ENCODE measurements at regions not wholly inside any gene's neighbourhood (a gene's known extent, or its start where the extent isn't known, plus 50 kb on each side); places are given as distances from the start of the nearest gene placed in this dataset.

- ChIA-PET POLR2A (no interaction called here), CTCF (ENCODE audit: low intra/inter-chr PET ratio, low total read pairs) (no interaction called here)
- no peaks in the 10 kb centered on the region for H4K20me1 ChIP-seq (ENCODE audit: insufficient read depth, low read length)
- 85% methylated on average over 16 of the region's 16 CpGs for WGBS (ENCODE audit: low lambda C conversion rate)
- H3K4me2 ChIP-seq (ENCODE audit: low read depth, low read length) = no peak overlapping the region
- ATAC-seq = no peak
- H2AFZ ChIP-seq (ENCODE audit: low read length) = no peak overlapping the region
- no peaks in the 10 kb centered on the region for H3K36me3 ChIP-seq (replicated peaks in 1 of 2; ENCODE audit: control insufficient read depth in 1 of 2, insufficient read depth in 2 of 2, low read length in 2 of 2)
- no peak overlapping the region for H3K4me3 ChIP-seq (replicated peaks in 1 of 3; ENCODE audit: insufficient read depth in 1 of 3, low read depth in 2 of 3, low read length in 3 of 3)
- no peak overlapping the region for H3K27ac ChIP-seq (ENCODE audit: extremely low read length, insufficient read depth, low read length)
- H3K9ac ChIP-seq (ENCODE audit: insufficient read depth, low read depth, low read length) = no peak overlapping the region
- intact Hi-C loops (cut with micrococcal nuclease; ENCODE audit: unreplicated experiment) = no loop called here
- no TSS peak for BruUV-seq (replicated peaks)
- no peaks in the 10 kb centered on the region for H3K9me3 ChIP-seq (ENCODE audit: low read length)
- FAIRE-seq = no peak
- peaks cover 25% of the 10 kb centered on the region for H3K4me1 ChIP-seq (ENCODE audit: insufficient read depth, low read length)
- H3K79me2 ChIP-seq (ENCODE audit: insufficient read depth, low read length) = no peaks in the 10 kb centered on the region
- no peak for DNase-seq (ENCODE audit: low spot score)
- no peaks in the 10 kb centered on the region for H3K27me3 ChIP-seq (ENCODE audit: control insufficient read depth in 1 of 2, insufficient read depth in 2 of 2, low read length in 2 of 2)
- in situ Hi-C loops (cut with HindIII; ENCODE audit: extremely low pct_ligation_motif_present, low pct_unique_long_range_greater_than_20kb) = no loop called here
- TF ChIP-seq RCOR2 (CRISPR knock-in tag; IDR thresholded peaks at IDR 0.05) = no peak
- no peak for TF ChIP-seq NFAT5 (CRISPR knock-in tag; IDR thresholded peaks at IDR 0.05)
- TF ChIP-seq U2AF1 (optimal IDR thresholded peaks at IDR 0.05; ENCODE audit: low read depth, low read length) = no peak
- TF ChIP-seq ZNF780A (CRISPR knock-in tag; IDR thresholded peaks at IDR 0.05) = no peak
- TF ChIP-seq ZSCAN31 (CRISPR knock-in tag; IDR thresholded peaks at IDR 0.05; ENCODE audit: low read depth) = no peak
- no peak for TF ChIP-seq HOXD1 (CRISPR knock-in tag; IDR thresholded peaks at IDR 0.05)
- TF ChIP-seq CREB1 (IDR thresholded peaks at IDR 0.05) = no peak
- TF ChIP-seq CREB1 (CRISPR knock-in tag; IDR thresholded peaks at IDR 0.05) = no peak
- TF ChIP-seq MTF1 (CRISPR knock-in tag; IDR thresholded peaks at IDR 0.05) = no peak
- no peak for TF ChIP-seq SRF (IDR thresholded peaks at IDR 0.05; ENCODE audit: low read depth, low read length)
- no peak for TF ChIP-seq ZNF34 (CRISPR knock-in tag; IDR thresholded peaks at IDR 0.05; ENCODE audit: borderline replicate concordance)
- TF ChIP-seq CTCF (CRISPR knock-in tag; IDR thresholded peaks at IDR 0.05) = no peak
- TF ChIP-seq TEAD2 (CRISPR knock-in tag; IDR thresholded peaks at IDR 0.05) = no peak
- no peak for TF ChIP-seq SIX1 (CRISPR knock-in tag; IDR thresholded peaks at IDR 0.05; ENCODE audit: borderline replicate concordance)
- TF ChIP-seq IKZF5 (CRISPR knock-in tag; IDR thresholded peaks at IDR 0.05) = no peak
- TF ChIP-seq ZNF460 (CRISPR knock-in tag; IDR thresholded peaks at IDR 0.05; ENCODE audit: borderline replicate concordance) = no peak
Observed at GRCh38 chr1:56390934-56391731, 188.2 kb downstream of the PLPP3 start.
